Kidney (tissue), 13 donors: ENCODE measurements at regions not wholly inside any gene's neighbourhood (a gene's known extent, or its start where the extent isn't known, plus 50 kb on each side); places are given as distances from the start of the nearest gene placed in this dataset.

Experiments
- DNase-seq, 5 donors: peaks; one replicate each; pipeline ENCODE4 v3.0.0-alpha.2; 2013 to 2020
- FAIRE-seq: peaks from 2 replicates; lab custom pipeline; 2012; peaks lifted over from hg19 to GRCh38; lab: Jason Lieb, UNC
- H3K27ac ChIP-seq, 2 donors: one replicate each; pipeline ENCODE4 v1.7.0; 2013; ENCODE audit warnings: low read depth in 2 of 2, low read length in 2 of 2, inconsistent platforms in 1 of 2
- H3K27me3 ChIP-seq: one replicate; pipeline ENCODE4 v1.7.1; 2013; ENCODE audit warnings: low read length, inconsistent platforms; ENCODE audit not compliant: control insufficient read depth, insufficient read depth
- H3K36me3 ChIP-seq, 3 donors: one replicate each; pipeline versions ENCODE4 v1.7.0 to v1.7.1; 2013; ENCODE audit warnings: low read length in 3 of 3, control low read depth in 1 of 3, inconsistent platforms in 1 of 3; ENCODE audit not compliant: insufficient read depth in 3 of 3, control insufficient read depth in 2 of 3
- H3K4me1 ChIP-seq, 3 donors: one replicate each; pipeline versions ENCODE4 v1.7.0 to v1.7.1; 2013; ENCODE audit warnings: low read length in 3 of 3, inconsistent platforms in 1 of 3, low read depth in 1 of 3; ENCODE audit not compliant: control insufficient read depth in 2 of 3, insufficient read depth in 2 of 3
- H3K4me3 ChIP-seq, 3 donors: one replicate each; pipeline versions ENCODE4 v1.7.0 to v1.8.1; 2013; ENCODE audit warnings: low read length in 3 of 3, control low read depth in 1 of 3, inconsistent platforms in 1 of 3
- H3K9ac ChIP-seq, 3 donors: one replicate each; pipeline versions ENCODE4 v1.7.0 to v1.7.1; 2013; ENCODE audit warnings: low read length in 3 of 3, control low read depth in 1 of 3, inconsistent platforms in 1 of 3
- H3K9me3 ChIP-seq, 3 donors: one replicate each; pipeline versions ENCODE4 v1.7.0 to v1.7.1; 2013; ENCODE audit warnings: low read length in 3 of 3, control low read depth in 1 of 3, inconsistent platforms in 1 of 3; ENCODE audit not compliant: control insufficient read depth in 2 of 3, insufficient read depth in 1 of 3
- CTCF ChIP-seq: IDR thresholded peaks from 3 replicates; pipeline ENCODE4 v1.5.1; 2012; ENCODE audit warnings: mild to moderate bottlenecking, moderate library complexity, borderline replicate concordance; ENCODE audit not compliant: insufficient read depth; ENCODE audit errors: extremely low read depth
- intact Hi-C: fragments of 100-400 bp; cut with DNase I; formaldehyde crosslinking; loops from one replicate; pipeline ENCODE4 v1.11.1; 2022
- donor health status: control.
- donor health status: control.
- donor health status: control.
- donor health status: control.
- donor health status: control.
- donor health status: DM: yes; HTN: yes; CAD: no.
- donor health status: Normal renal cell carcinoma (clear cell type).

- no peaks in the 10 kb centered on the region for H3K4me1 ChIP-seq
- H3K9ac ChIP-seq, result no peak overlapping the region
- no peaks in the 10 kb centered on the region for H3K27me3 ChIP-seq
- intact Hi-C loops, result no loop called here
- FAIRE-seq (no peak), DNase-seq (no peak)
- TF ChIP-seq CTCF, result no peak
- H3K4me3 ChIP-seq, result no peak overlapping the region
- H3K9me3 ChIP-seq, result no peaks in the 10 kb centered on the region
- H3K36me3 ChIP-seq, result no peaks in the 10 kb centered on the region
- H3K27ac ChIP-seq, result no peak overlapping the region
These were observed 293.1 kb upstream of the KLHL29 start for GRCh38 chr2:23091900-23092299.

- DNase-seq (peak in 2 of 5 donors; percentile 81 to 83), FAIRE-seq (no peak)
- no peak for TF ChIP-seq CTCF
These were observed 292.1 kb upstream of the KLHL29 start for GRCh38 chr2:23092831-23093230.

GRCh38 chr2:23093513-23093912 lies 291.5 kb upstream of the KLHL29 start:
- Histone ChIP-seq H3K9ac (no peak overlapping the region), H3K9me3 (no peaks in the 10 kb centered on the region), H3K36me3 (no peaks in the 10 kb centered on the region), H3K27me3 (no peaks in the 10 kb centered on the region), H3K4me1 (no peaks in the 10 kb centered on the region), H3K27ac (no peak overlapping the region), H3K4me3 (no peak overlapping the region)
- FAIRE-seq, result no peak
- DNase-seq, result no peak
- intact Hi-C loops, result no loop called here
- TF ChIP-seq CTCF, result no peak

More at GRCh38 chr2:23092831-23093230, 292.1 kb upstream of the KLHL29 start:
- Histone ChIP-seq H3K4me1 (no peaks in the 10 kb centered on the region), H3K36me3 (no peaks in the 10 kb centered on the region), H3K27ac (no peak overlapping the region), H3K4me3 (no peak overlapping the region), H3K27me3 (no peaks in the 10 kb centered on the region), H3K9me3 (no peaks in the 10 kb centered on the region), H3K9ac (no peak overlapping the region)
- intact Hi-C loops, result no loop called here
